H1 (cell line): ENCODE measurements at regions not wholly inside any gene's neighbourhood (a gene's known extent, or its start where the extent isn't known, plus 50 kb on each side); places are given as distances from the start of the nearest gene placed in this dataset.

Source experiments
- CHD2 ChIP-seq: IDR thresholded peaks from 2 replicates; pipeline ENCODE4 v1.6.1; 2012; ENCODE audit warnings: low read length, improper control_type of control experiment
- JUN ChIP-seq: IDR thresholded peaks from 2 replicates; pipeline ENCODE4 v1.6.1; 2011; ENCODE audit warnings: low read depth, mild to moderate bottlenecking, improper control_type of control experiment, low read length
- JUND ChIP-seq: IDR thresholded peaks from 2 replicates; pipeline ENCODE4 v1.6.1; 2011; ENCODE audit warnings: mild to moderate bottlenecking, improper control_type of control experiment, low read length
- KDM4A ChIP-seq: IDR thresholded peaks from one replicate; pipeline ENCODE4 v1.7.1; 2012; ENCODE audit warnings: low read depth, mild to moderate bottlenecking, moderate library complexity, low read length, inconsistent platforms; ENCODE audit not compliant: severe bottlenecking
- KDM5A ChIP-seq: fragments of 200-600 bp; IDR thresholded peaks from 2 replicates; pipeline ENCODE4 v1.7.1; 2012; ENCODE audit warnings: mild to moderate bottlenecking, low read length, inconsistent platforms, mixed read lengths
- RAD21 ChIP-seq, 2 experiments: IDR thresholded peaks in 1 of 2; conservative IDR thresholded peaks in 1 of 2; 2 replicates each; pipeline ENCODE4 v1.6.1; 2011; ENCODE audit warnings: low read depth in 2 of 2, low read length in 2 of 2, improper control_type of control experiment in 1 of 2, inconsistent platforms in 1 of 2, mild to moderate bottlenecking in 1 of 2, moderate library complexity in 1 of 2
- RNF2 ChIP-seq: fragments of 200-900, 300-1000 bp; sonication (generic); IDR thresholded peaks from 2 replicates; pipeline ENCODE4 v1.7.1; 2016; ENCODE audit warnings: borderline replicate concordance, low read depth, mild to moderate bottlenecking, antibody characterized with exemption, low read length; ENCODE audit not compliant: poor library complexity, severe bottlenecking; ENCODE audit errors: missing control alignments
- ZNF274 ChIP-seq: IDR thresholded peaks from 2 replicates; pipeline ENCODE4 v1.7.0; 2012; ENCODE audit warnings: low read length, borderline replicate concordance; ENCODE audit errors: extremely low read depth

DNA sequence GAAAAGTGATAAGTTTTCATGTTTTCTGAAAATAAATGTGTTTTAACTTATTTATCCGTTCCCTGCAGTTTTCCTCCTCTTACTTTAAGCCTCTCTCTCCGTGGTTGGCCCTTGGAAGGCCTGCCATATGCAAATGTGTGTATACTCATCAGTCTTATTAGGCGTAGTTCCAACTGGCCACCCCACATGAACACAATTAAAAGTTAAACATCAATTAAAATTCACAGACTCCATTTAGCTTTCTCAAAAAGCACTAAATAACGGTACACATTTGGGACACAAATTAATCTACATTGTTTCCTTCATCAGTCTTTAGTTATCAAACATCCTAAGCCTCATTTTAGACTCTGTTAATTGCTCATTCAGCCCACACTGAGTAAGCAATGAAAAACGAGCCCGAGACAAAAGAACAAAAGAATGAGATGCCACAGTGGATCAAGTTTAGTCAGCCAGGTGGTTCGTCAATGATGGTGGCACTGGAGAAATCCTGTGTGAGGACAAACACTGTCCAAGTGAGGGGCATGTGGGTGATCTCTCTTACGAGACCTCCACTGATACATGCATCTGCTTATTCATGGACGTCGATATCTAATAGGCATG is 76.0 kb upstream of the TMCC3 start (continued):
- TF ChIP-seq CHD2 (no peak), RAD21 (IDR thresholded peaks at IDR 0.05 in 1 of 2, conservative IDR thresholded peaks at IDR 0.05 in 1 of 2; ENCODE audit: low read depth in 2 of 2, low read length in 2 of 2) (no peak), KDM4A (no peak), ZNF274 (no peak), JUND (no peak), JUN (no peak), RNF2 (no peak), KDM5A (no peak)
